HEK293 (cell line): ENCODE measurements at regions not wholly inside any gene's neighbourhood (a gene's known extent, or its start where the extent isn't known, plus 50 kb on each side); places are given as distances from the start of the nearest gene placed in this dataset.

ENCODE experiments used
- CTCF ChIA-PET: fragments of 350-600 bp; formaldehyde crosslinking; extraction: SDS; loops from one replicate; lab custom pipeline; 2021; ENCODE audit warnings: antibody characterized with exemption; lab: Yijun Ruan, JAX
- POLR2A ChIA-PET: fragments of 300-600 bp; formaldehyde crosslinking; extraction: SDS; loops from one replicate; lab custom pipeline; 2020; ENCODE audit warnings: antibody characterized with exemption, inconsistent platforms; lab: Yijun Ruan, JAX
- H3K27ac ChIP-seq: fragments of 200-500 bp; sonication (Bioruptor generic); 2 replicates; pipeline ENCODE4 v1.5.1; 2014; ENCODE audit warnings: low read depth, low read length, control low read depth, inconsistent platforms; ENCODE audit errors: extremely low read depth
- H3K36me3 ChIP-seq, 2 experiments: fragments of 200-500 bp in 1 of 2; sonication (Bioruptor generic) in 1 of 2; 1 replicate in 1 of 2; 2 replicates in 1 of 2; pipeline ENCODE4 v1.5.1; 2014 to 2017; ENCODE audit warnings: inconsistent platforms in 2 of 2, low read length in 2 of 2; ENCODE audit not compliant: control insufficient read depth in 2 of 2, insufficient read depth in 1 of 2
- H3K4me1 ChIP-seq: fragments of 200-500 bp; sonication (Bioruptor generic); 2 replicates; pipeline ENCODE4 v1.5.1; 2014; ENCODE audit warnings: mild to moderate bottlenecking, low read length, inconsistent platforms; ENCODE audit not compliant: control insufficient read depth, insufficient read depth
- H3K4me3 ChIP-seq: 2 replicates; pipeline ENCODE4 v1.5.1; 2011; ENCODE audit warnings: low read depth, mild to moderate bottlenecking, control low read depth, low read length, moderate library complexity
- H3K9me3 ChIP-seq: fragments of 200-500 bp; sonication (Bioruptor generic); 2 replicates; pipeline ENCODE4 v1.5.1; 2014; ENCODE audit warnings: low read depth, low read length, inconsistent platforms; ENCODE audit not compliant: control insufficient read depth, insufficient read depth
- GLI4 ChIP-seq: fragments of 450-650 bp; formaldehyde crosslinking; IDR thresholded peaks from 2 replicates; pipeline ENCODE4 v1.5.1; 2016; ENCODE audit warnings: missing biosample characterization, missing genetic modification characterization
- IKZF3 ChIP-seq: fragments of 450-650 bp; IDR thresholded peaks from 2 replicates; pipeline ENCODE4 v1.5.0; 2018; ENCODE audit warnings: missing biosample characterization, mild to moderate bottlenecking, missing genetic modification characterization, moderate library complexity
- SP3 ChIP-seq: fragments of 450-650 bp; formaldehyde crosslinking; IDR thresholded peaks from 2 replicates; pipeline ENCODE4 v1.5.1; 2016; ENCODE audit warnings: missing biosample characterization, missing genetic modification characterization
- YY2 ChIP-seq: fragments of 450-650 bp; formaldehyde crosslinking; IDR thresholded peaks from 2 replicates; pipeline ENCODE4 v1.5.1; 2016; ENCODE audit warnings: missing biosample characterization, missing genetic modification characterization
- ZBTB10 ChIP-seq: fragments of 450-650 bp; formaldehyde crosslinking; IDR thresholded peaks from 2 replicates; pipeline ENCODE4 v1.5.1; 2016; ENCODE audit warnings: missing biosample characterization, missing genetic modification characterization
- ZBTB6 ChIP-seq: fragments of 450-650 bp; formaldehyde crosslinking; IDR thresholded peaks from 2 replicates; pipeline ENCODE4 v1.5.1; 2017; ENCODE audit warnings: missing biosample characterization, missing genetic modification characterization
- ZFP3 ChIP-seq: fragments of 450-650 bp; formaldehyde crosslinking; IDR thresholded peaks from 2 replicates; pipeline ENCODE4 v1.5.1; 2016; ENCODE audit warnings: low read depth, missing biosample characterization, missing genetic modification characterization
- ZIC2 ChIP-seq: fragments of 450-650 bp; formaldehyde crosslinking; IDR thresholded peaks from 2 replicates; pipeline ENCODE4 v1.5.1; 2016; ENCODE audit warnings: missing biosample characterization, missing genetic modification characterization
- ZNF146 ChIP-seq: fragments of 450-650 bp; formaldehyde crosslinking; IDR thresholded peaks from 2 replicates; pipeline ENCODE4 v1.5.1; 2016; ENCODE audit warnings: missing biosample characterization, missing genetic modification characterization
- ZNF23 ChIP-seq: fragments of 450-650 bp; formaldehyde crosslinking; IDR thresholded peaks from 2 replicates; pipeline ENCODE4 v1.5.1; 2016; ENCODE audit warnings: missing biosample characterization, missing genetic modification characterization, borderline replicate concordance
- ZNF404 ChIP-seq: fragments of 450-650 bp; formaldehyde crosslinking; IDR thresholded peaks from 2 replicates; pipeline ENCODE4 v1.5.1; 2017; ENCODE audit warnings: missing biosample characterization, missing genetic modification characterization
- ZNF639 ChIP-seq: fragments of 450-650 bp; formaldehyde crosslinking; IDR thresholded peaks from 2 replicates; pipeline ENCODE4 v1.5.1; 2016; ENCODE audit warnings: missing biosample characterization, missing genetic modification characterization
- ZNF658 ChIP-seq: fragments of 450-650 bp; formaldehyde crosslinking; IDR thresholded peaks from 2 replicates; pipeline ENCODE4; 2016; ENCODE audit warnings: missing biosample characterization, missing genetic modification characterization
- ZNF701 ChIP-seq: fragments of 450-650 bp; formaldehyde crosslinking; IDR thresholded peaks from 2 replicates; pipeline ENCODE4 v1.5.1; 2016; ENCODE audit warnings: missing biosample characterization, missing genetic modification characterization
- ZNF792 ChIP-seq: fragments of 450-650 bp; formaldehyde crosslinking; IDR thresholded peaks from 2 replicates; pipeline ENCODE4 v1.5.1; 2016; ENCODE audit warnings: missing biosample characterization, missing genetic modification characterization
- TF ChIP-seq, protein P1 (sequence below): fragments of 450-650 bp; formaldehyde crosslinking; IDR thresholded peaks from 2 replicates; pipeline ENCODE4 v1.5.1; 2016; ENCODE audit warnings: missing biosample characterization, missing genetic modification characterization
- TF ChIP-seq, protein P2 (sequence below): fragments of 450-650 bp; formaldehyde crosslinking; IDR thresholded peaks from 2 replicates; pipeline ENCODE4 v1.5.1; 2016; ENCODE audit warnings: missing biosample characterization, missing genetic modification characterization

DNA sequence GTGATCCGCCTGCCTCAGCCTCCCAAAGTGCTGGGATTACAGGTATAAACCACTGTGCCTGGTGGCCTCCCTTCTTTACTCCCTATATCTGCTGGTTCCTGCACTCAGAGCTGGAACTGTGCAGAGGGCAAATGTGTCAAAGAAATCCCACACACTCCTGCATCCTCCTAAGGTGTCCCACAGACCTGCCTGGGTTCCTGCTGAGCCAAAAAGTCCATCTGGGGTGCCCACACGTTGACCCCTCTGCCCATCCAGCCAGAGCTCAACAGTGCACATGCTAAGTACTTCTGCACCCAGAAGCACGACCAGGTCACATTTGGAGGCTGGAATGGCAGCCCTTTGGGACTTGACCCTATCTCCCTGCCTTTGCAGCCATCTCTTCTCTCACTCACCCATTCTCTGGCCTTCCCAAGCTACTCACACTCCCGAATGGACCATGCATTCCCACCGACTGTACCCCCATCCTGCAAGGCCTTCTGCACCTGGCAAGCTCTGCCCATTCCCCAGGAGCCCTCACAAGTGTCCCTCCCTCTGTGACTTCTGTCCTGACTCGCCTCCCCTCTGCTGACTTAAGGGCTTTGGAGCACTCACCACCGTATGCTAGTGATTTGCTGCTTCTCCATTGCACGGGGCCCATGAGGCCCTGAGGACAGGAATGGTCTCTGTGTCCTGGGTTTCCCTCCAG, 152.1 kb downstream of the KCTD15 start:
- ChIA-PET POLR2A (no interaction called here), CTCF (interaction anchor here (0.5 to 1.2 kb wide), 6 partner anchors 93 to 848 kb away, joined by 3 to 5 read pairs (median 4); no protein-coding TSS in a partner anchor)
- Histone ChIP-seq H3K4me3 (no peak overlapping the region), H3K4me1 (no peaks in the 10 kb centered on the region), H3K9me3 (no peaks in the 10 kb centered on the region; the same call in 1 of the 2 replicates), H3K27ac (no peak overlapping the region), H3K36me3 (no peaks in the 10 kb centered on the region; a peak in 1 of 3 replicates)
- TF ChIP-seq ZBTB6 (tag by site-specific recombination), result no peak
- TF ChIP-seq ZBTB10 (tag by site-specific recombination), result no peak
- no peak for TF ChIP-seq ZNF701 (tag by site-specific recombination)
- no peak for TF ChIP-seq ZNF658 (tag by site-specific recombination)
- TF ChIP-seq ZIC2, result no peak
- no peak for TF ChIP-seq ZNF404 (tag by site-specific recombination)
- TF ChIP-seq, protein P1, sequence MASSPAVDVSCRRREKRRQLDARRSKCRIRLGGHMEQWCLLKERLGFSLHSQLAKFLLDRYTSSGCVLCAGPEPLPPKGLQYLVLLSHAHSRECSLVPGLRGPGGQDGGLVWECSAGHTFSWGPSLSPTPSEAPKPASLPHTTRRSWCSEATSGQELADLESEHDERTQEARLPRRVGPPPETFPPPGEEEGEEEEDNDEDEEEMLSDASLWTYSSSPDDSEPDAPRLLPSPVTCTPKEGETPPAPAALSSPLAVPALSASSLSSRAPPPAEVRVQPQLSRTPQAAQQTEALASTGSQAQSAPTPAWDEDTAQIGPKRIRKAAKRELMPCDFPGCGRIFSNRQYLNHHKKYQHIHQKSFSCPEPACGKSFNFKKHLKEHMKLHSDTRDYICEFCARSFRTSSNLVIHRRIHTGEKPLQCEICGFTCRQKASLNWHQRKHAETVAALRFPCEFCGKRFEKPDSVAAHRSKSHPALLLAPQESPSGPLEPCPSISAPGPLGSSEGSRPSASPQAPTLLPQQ (tag by site-specific recombination), result no peak
- TF ChIP-seq ZNF792 (tag by site-specific recombination), result no peak
- no peak for TF ChIP-seq SP3 (tag by site-specific recombination)

DNA sequence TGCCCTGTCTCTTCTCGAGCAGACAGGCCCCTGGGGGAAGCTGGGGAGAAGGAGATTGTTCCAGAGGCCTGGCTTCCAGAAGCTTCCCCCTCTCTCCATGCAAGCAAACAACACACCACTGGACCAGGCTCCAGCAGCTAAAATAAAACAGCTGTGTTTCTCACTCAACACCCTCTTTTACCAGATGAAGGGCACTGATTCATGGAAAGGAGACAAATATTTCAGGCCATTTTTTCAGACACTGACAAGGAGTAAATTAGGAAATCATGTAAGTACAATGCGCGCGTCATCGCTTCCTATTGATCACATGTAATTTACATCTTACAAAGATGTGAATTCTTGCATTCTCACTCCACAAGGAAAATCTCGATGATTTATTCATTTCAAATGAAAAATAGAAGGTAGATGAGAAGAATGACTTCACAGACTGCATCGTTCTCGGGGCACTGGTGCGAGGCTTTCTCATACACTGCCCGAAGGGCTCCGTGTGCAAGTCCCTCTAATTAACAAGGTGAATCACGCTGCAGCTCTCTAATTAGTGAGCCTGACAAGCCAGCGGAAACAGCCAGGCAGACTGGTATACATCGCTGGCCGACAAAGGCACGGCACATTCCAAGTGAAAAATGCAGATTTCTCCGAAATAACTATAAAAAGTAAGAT, 153.6 kb downstream of the KCTD15 start:
- ChIA-PET POLR2A (no interaction called here), CTCF (interaction anchor here (0.6 to 1.3 kb wide), 8 partner anchors 28 to 179 kb away, joined by 3 to 5 read pairs (median 3); no protein-coding TSS in a partner anchor)
- Histone ChIP-seq H3K36me3 (no peaks in the 10 kb centered on the region; a peak in 1 of 3 replicates), H3K4me3 (no peak overlapping the region), H3K9me3 (no peaks in the 10 kb centered on the region; the same call in 1 of the 2 replicates), H3K4me1 (no peaks in the 10 kb centered on the region), H3K27ac (no peak overlapping the region)
- TF ChIP-seq IKZF3 (tag by site-specific recombination) (no peak), ZNF639 (tag by site-specific recombination) (no peak), ZNF701 (tag by site-specific recombination) (no peak), ZNF23 (tag by site-specific recombination) (no peak), YY2 (tag by site-specific recombination) (no peak), GLI4 (tag by site-specific recombination) (no peak), ZFP3 (tag by site-specific recombination) (no peak), ZNF146 (tag by site-specific recombination) (no peak)
- TF ChIP-seq, protein P2, sequence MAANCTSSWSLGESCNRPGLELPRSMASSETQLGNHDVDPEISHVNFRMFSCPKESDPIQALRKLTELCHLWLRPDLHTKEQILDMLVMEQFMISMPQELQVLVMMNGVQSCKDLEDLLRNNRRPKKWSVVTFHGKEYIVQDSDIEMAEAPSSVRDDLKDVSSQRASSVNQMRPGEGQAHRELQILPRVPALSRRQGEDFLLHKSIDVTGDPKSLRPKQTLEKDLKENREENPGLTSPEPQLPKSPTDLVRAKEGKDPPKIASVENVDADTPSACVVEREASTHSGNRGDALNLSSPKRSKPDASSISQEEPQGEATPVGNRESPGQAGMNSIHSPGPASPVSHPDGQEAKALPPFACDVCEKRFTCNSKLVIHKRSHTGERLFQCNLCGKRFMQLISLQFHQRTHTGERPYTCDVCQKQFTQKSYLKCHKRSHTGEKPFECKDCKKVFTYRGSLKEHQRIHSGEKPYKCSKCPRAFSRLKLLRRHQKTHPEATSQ (tag by site-specific recombination), result no peak
